ENCODE measurements at regions not wholly inside any gene's neighbourhood (a gene's known extent, or its start where the extent isn't known, plus 50 kb on each side); places are given as distances from the start of the nearest gene placed in this dataset.

- no peak for DNase-seq
These were observed 752.9 kb upstream of the CT83 start for GRCh38 chrX:117215683-117216082.

GRCh38 chrX:117196481-117196880 lies 733.7 kb upstream of the CT83 start:
- no peak for DNase-seq

GRCh38 chrX:117147249-117147648 lies 684.5 kb upstream of the CT83 start:
- no peak for DNase-seq

DNA sequence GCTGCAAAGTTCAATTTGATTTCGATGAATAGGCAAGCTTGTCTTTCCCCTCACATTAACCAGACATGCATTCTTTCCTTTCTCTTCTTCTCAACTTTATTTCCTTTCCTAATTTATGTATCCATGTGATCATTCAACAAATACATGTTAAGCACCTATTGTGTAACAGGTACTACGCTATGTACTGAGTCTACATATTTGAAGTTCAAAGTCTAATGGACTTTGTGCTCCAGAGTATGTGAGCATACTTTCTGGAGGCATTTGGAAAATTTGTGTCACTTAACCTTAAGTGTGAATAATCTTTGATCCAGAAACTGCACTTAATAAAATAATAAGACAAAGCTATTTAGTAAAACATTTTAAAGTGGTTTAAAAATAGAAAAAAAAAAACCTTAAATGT lies 675.3 kb upstream of the CT83 start:
- DNase-seq = no peak

DNA sequence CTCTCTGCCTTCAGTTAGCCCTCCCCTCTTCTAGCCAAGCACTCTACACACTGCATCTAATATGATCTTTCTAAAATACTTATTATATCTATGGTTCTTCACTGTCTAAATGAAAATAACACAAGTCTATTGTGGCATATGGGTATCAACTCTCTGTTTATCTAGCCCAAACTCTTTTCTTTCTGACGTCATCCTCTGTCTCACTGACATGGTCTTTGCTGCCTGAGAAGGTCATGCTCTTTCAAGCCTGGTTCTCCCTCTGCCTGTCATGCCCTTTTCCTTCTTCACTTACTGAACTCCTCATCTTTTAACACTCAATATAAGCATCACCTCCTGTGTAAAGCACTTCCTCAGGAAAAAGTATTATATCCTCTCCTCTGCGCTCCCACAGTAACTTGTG lies 672.2 kb upstream of the CT83 start:
- no peak for DNase-seq

DNA sequence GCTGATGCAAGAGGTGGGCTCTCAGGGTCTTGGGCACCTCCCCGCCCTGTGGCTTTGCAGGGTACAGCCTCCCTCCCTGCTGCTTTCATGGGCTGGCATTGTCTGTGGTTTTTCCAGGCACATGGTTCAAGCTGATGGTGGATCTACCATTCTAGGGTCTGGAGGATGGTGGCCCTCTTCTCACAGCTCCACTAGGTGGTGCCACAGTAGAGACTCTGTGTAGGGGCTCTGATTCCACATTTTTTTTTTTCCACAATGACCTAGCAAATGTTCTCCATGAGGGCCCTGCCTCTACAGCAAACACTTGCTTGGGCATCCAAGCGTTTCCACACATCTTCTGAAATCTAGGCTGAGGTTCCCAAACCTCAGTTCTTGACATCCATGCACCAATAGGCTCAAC lies 657.9 kb upstream of the CT83 start:
- no peak for DNase-seq

DNA sequence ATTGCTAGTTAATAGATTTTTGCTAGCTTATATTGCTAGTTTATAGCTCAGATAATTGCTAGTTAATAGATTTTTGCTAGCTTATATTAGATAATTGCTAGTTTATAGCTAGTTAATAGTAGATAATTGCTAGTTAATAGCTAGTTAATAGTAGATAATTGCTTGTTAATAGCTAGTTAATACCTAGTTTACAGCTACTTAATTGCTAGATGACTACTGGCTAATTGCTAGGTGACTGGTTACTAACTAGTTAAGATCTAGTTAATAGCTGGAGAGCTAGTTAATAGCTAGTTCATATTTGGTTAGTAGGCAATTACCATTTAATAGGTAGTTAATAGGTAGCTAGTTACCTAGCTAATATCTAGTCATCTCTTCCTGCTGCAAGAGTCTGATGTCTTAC lies 633.8 kb upstream of the CT83 start:
- DNase-seq = no peak

- DNase-seq = no peak
These were observed 632.6 kb upstream of the CT83 start for GRCh38 chrX:117095393-117095792.

GRCh38 chrX:117094149-117094548 lies 631.4 kb upstream of the CT83 start:
- DNase-seq = no peak

GRCh38 chrX:117093319-117093718 lies 630.5 kb upstream of the CT83 start:
- DNase-seq = no peak

GRCh38 chrX:117092641-117093040 lies 629.9 kb upstream of the CT83 start:
- no peak for DNase-seq

DNA sequence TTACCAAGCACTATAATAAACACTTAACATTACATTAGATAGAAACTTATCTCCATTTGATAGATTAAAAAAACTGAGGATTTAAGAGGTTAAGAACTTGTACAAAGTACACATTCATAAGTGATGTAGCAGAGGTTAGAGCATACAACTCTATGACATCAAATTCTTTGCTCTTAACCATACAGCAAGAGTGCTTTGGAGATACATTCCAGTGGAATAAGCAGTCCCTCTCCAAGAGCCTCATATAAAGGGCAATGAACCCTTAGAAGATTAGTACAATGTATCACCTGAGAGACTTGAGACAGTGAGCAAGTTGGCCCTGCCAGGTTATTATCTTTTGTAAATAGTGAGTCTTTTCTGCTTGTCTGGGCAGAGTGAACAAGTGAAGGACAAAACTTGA lies 600.4 kb upstream of the CT83 start:
- no peak for DNase-seq

DNA sequence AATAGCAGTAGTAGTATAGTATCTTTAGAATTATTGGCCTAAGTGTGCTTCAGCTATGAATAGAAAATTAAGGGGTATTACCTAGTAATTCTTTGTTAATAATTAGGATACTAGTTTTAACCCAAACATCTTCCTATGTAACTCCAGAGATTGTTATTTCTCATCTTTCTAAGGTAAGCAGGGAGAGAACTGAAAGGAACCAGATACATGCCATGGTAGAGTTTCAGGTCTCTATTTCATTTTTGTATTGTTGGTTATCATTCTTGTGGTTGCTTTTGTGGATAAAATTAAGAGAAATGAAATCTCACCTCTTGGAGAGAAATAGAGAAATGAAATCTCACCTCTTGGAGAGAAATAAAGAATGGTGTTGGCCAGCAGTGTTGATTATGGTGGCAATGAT lies 597.1 kb upstream of the CT83 start:
- no peak for DNase-seq

DNA sequence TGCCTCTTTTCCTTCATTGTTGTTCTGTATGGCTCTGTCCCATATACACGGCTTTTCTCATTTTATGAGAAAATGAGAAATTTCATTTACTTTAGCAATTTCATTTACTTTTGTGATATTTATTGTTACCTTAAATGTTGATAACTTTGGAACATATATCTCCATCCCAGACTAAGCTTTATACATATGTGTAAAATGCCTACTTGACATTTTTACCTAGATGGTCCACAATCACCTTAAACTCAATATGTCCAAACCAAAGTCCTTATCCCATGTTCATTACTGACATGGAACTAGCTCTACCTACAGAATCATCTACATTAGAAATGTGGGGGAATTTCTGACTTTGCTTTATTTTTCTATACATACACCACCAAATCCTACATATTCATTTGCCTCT lies 590.5 kb upstream of the CT83 start:
- no peak for DNase-seq

GRCh38 chrX:117038918-117039440 lies 576.2 kb upstream of the CT83 start:
- no peak for DNase-seq

DNA sequence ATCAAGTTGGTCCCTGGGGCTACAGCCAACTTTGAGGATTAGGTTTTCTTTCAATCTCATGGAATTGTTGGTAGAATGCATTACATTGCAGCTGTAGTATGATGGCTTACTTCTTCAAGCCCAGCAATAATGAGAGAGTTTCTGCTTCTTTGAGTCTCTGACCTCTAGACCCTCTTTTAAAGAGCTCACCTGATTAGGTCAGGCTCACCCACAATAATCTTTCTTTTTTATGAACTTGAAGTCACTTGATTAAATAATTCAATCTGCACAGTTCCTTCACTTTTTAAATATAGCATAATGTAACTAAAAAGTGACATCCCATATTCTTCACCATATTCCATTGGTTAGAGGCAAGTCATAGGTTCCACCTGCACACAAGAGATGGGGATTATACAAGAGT lies 547.5 kb upstream of the CT83 start:
- DNase-seq = no peak

DNA sequence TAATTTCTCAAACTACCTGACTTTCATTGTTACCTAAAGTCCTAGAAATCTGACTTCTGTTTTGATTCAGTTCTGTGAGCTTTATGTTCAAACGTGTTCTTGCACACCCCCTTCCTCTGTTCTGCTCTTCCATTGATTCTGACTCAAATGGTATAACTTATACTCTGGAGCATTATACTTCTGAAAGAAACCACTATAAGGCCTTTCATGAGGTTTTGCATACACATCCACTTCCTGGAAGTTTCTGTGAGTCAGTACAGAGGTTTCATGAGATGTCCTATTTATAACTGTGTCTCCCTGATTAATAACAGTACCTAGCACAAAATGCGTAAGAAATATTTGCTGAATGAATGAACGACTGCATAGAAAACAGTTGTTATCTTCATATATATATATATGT lies 540.2 kb upstream of the CT83 start:
- DNase-seq = no peak

DNA sequence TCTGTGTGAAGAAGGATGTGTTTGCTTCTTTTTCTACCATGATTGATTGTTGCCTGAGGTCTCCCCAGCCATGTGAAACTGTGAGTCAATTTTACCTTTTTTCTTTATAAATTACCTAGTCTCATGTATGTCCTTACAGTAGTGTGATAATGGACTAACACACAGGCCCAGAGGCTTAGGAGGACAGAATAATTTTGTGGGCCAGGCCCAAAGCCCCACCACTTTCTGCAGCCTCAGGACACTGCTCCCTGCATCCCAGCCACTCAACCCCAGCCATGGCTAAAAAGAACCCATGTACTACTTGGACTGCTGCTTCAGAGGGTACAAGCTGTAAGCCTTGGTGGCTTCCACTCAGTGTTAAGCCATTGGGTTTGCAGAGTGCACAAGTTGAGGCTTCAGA lies 512.7 kb upstream of the CT83 start:
- no peak for DNase-seq

GRCh38 chrX:116972362-116972761 lies 509.6 kb upstream of the CT83 start:
- no peak for DNase-seq

DNA sequence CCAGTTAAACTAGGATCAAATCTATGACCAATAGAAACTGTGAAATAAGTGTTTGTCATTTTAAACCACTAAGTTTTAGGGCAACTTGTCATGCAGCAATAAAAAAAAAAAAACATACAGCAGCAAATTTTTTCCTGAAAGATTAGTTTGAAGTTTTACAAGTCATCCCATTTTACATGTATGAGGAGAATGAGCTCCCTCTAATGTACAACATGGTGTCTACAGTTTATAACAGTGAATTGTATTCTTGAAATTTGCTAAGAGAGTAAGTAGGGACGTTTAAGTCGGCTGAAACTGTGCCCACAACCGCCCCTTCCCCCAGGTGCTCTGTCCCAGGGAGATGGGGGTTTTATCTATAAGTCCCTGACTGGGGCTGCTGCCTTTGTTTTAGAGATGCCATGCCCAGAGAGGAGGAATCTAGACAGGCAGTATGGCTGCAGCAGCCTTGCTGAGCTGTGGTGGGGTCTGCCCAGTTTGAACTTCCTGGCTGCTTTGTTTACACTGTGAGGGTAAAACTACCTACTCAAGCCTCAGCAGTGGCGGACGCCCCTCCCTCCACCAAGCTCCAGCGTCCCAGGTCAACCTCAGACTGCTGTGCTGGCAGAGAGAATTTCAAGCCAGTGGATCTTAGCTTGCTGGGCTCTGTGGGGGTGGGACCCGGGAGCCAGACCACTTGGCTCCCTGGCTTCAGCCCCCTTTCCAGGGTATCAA lies 499.3 kb upstream of the CT83 start:
- peak; percentile 14 for DNase-seq

DNA sequence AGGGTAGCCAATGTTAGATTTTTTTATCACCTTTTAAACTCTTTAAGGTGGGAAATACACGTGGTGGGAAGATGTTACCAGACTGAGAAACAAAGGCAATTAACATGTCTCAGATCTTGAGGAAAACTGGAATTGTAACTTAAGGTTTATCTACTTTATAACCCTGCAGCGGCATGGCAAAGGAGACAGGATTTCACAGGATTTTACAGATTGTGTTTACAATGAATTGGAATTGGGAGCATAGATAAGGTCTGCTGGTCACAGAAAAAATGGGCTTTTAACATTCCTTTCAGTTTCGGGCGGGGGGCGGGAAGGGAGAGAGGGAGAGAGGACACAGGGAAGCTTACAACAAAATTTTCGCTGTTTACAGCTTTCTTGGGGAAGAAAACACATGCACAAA lies 467.5 kb upstream of the CT83 start:
- DNase-seq = no peak

DNA sequence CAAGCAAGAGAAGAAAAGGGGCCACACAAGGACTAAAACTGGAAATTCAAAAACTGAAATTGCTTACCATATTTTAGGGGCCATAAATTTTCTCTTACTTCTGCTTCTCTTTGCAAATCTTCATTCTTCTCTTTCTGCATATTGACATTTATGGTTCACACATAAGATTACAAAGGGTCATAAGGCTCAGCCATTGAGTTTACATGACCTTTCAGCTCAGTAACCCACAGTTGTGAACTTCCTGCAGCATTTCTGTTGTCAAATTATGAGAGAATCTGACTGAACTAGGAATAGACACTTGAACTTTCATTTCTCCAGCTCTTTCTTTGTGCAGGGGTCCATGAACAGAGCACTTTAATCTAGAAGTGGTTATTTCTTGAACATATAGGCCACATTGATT lies 434.8 kb upstream of the CT83 start:
- DNase-seq = no peak

DNA sequence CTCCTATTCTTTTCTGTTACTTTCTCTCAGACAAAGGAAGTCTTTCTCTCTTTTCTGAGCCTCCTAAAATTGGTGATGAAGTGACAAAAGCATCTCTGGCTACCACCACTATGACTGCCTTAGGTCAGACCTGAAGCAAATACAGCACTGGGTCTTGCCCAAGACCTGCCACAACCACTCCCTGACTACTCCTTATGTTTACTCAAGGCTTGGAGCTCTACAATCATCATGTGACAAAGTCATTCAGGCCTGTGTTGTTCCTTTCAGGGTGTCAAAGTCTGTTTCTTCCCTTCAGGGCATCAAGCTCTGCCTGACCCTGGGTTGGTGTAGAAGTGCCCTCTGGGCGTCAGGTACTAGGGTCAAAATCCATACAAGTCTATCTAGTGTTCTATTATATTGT lies 419.2 kb upstream of the CT83 start:
- no peak for DNase-seq

- DNase-seq = no peak
These were observed 410.9 kb upstream of the CT83 start for GRCh38 chrX:116873671-116874070.

DNA sequence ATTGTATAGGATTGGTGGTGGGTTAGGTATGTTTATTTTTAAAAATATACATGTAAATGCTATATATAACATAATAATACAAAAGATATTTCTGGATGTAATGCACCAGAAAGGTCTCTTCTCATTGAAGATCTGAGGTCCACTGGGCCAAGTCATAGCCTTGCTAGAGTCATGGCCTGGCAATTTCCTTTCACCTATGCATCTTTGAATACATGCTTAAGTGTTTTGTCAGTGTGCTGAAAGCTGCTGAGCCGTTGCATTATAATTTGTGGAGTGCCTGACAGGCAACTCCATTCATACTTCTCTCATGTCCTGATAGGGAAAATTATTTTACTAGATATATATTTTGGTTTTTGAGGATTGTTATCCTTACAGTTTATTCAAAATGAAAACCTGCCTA lies 410.2 kb upstream of the CT83 start:
- no peak for DNase-seq

Measured in NCI-H1436 (cell line).